ENCODE measurements at regions not wholly inside any gene's neighbourhood (a gene's known extent, or its start where the extent isn't known, plus 50 kb on each side); places are given as distances from the start of the nearest gene placed in this dataset.

DNA sequence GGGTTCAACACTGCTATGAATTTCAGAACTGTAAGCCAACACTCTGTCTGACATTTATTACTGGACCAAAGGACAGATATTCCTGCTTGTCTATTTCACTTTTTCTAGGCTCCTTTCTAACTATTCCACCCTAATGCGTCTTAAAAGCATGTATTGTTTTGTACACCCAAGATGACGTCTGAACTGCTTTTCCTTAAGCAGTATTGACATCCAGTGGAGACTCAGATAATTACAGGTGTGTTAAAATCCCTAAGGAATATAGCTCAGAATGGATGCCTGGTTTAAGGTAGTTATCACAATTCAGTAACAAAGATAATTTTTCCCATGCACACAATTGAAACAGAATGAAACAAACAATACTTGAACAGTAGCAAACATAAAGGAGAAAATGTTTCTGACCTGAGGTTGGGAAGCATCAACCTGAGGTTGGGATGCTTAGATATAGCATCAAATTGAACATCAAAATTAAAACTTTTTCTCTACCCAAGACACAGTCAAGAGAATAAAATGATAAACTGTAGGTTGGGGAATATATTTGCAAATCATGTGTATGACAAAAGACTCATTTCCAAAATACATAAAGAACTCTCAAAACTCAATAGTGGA lies 93.7 kb upstream of the PTPRR start:
- peak in 1 of 2 experiments; percentile 40 for DNase-seq
- H3K36me3 Mint-ChIP-seq (ENCODE audit: insufficient read depth, unreplicated experiment), result no peaks in the 10 kb centered on the region
- Histone ChIP-seq H3K9me3 (no peaks in the 10 kb centered on the region), H3K4me1 (peaks cover 12% of the 10 kb centered on the region), H3K36me3 (ENCODE audit: control insufficient read depth, insufficient read depth, low read length) (no peaks in the 10 kb centered on the region), H3K27me3 (replicated peaks; ENCODE audit: control insufficient read depth, insufficient read depth, low read length) (no peaks in the 10 kb centered on the region), H3K4me3 (ENCODE audit: low read depth, low read length) (no peak overlapping the region)
- peaks cover 13% of the 10 kb centered on the region for H3K4me1 Mint-ChIP-seq (ENCODE audit: low read depth, unreplicated experiment)
- H3K4me3 Mint-ChIP-seq (ENCODE audit: unreplicated experiment), result no peak overlapping the region
- intact Hi-C loops (cut with micrococcal nuclease; ENCODE audit: unreplicated experiment), result loop anchor here (1.0 kb wide), 3 partner anchors 165 to 424 kb away; no protein-coding TSS in a partner anchor
- H3K9me3 Mint-ChIP-seq (ENCODE audit: unreplicated experiment), result peaks cover 12% of the 10 kb centered on the region
- TF ChIP-seq, protein P1, sequence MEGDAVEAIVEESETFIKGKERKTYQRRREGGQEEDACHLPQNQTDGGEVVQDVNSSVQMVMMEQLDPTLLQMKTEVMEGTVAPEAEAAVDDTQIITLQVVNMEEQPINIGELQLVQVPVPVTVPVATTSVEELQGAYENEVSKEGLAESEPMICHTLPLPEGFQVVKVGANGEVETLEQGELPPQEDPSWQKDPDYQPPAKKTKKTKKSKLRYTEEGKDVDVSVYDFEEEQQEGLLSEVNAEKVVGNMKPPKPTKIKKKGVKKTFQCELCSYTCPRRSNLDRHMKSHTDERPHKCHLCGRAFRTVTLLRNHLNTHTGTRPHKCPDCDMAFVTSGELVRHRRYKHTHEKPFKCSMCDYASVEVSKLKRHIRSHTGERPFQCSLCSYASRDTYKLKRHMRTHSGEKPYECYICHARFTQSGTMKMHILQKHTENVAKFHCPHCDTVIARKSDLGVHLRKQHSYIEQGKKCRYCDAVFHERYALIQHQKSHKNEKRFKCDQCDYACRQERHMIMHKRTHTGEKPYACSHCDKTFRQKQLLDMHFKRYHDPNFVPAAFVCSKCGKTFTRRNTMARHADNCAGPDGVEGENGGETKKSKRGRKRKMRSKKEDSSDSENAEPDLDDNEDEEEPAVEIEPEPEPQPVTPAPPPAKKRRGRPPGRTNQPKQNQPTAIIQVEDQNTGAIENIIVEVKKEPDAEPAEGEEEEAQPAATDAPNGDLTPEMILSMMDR (IDR thresholded peaks at IDR 0.05; ENCODE audit: insufficient read depth in 1 of 2, low read depth in 1 of 2, low read length in 1 of 2, severe bottlenecking in 1 of 2, unreplicated experiment in 1 of 2), result peak; percentile 48 to 61
- CTCF ChIA-PET, result interaction anchor here (0.6 to 1.0 kb wide), 7 partner anchors 165 to 1135 kb away, joined by 3 to 19 read pairs (median 5); no protein-coding TSS in a partner anchor
- H3K27ac Mint-ChIP-seq (ENCODE audit: unreplicated experiment), result no peak overlapping the region
- BruUV-seq (replicated peaks), result no TSS peak
- H3K27me3 Mint-ChIP-seq (ENCODE audit: insufficient read depth, unreplicated experiment), result no peaks in the 10 kb centered on the region
- POLR2A ChIA-PET, result no interaction called here

- H3K27me3 ChIP-seq (replicated peaks; ENCODE audit: control insufficient read depth, insufficient read depth, low read length), result no peaks in the 10 kb centered on the region
- no peaks in the 10 kb centered on the region for H3K36me3 Mint-ChIP-seq (ENCODE audit: insufficient read depth, unreplicated experiment)
- no peaks in the 10 kb centered on the region for H3K4me1 ChIP-seq
- H3K27ac Mint-ChIP-seq (ENCODE audit: unreplicated experiment), result no peak overlapping the region
- no peak overlapping the region for H3K4me3 Mint-ChIP-seq (ENCODE audit: unreplicated experiment)
- H3K4me1 Mint-ChIP-seq (ENCODE audit: low read depth, unreplicated experiment), result no peaks in the 10 kb centered on the region
- ChIA-PET POLR2A (no interaction called here), CTCF (no interaction called here)
- TF ChIP-seq, protein P1 (IDR thresholded peaks at IDR 0.05; ENCODE audit: insufficient read depth in 1 of 2, low read depth in 1 of 2, low read length in 1 of 2, severe bottlenecking in 1 of 2, unreplicated experiment in 1 of 2), result no peak
- no peaks in the 10 kb centered on the region for H3K27me3 Mint-ChIP-seq (ENCODE audit: insufficient read depth, unreplicated experiment)
- intact Hi-C loops (cut with micrococcal nuclease; ENCODE audit: unreplicated experiment), result no loop called here
- H3K36me3 ChIP-seq (ENCODE audit: control insufficient read depth, insufficient read depth, low read length), result no peaks in the 10 kb centered on the region
- H3K9me3 ChIP-seq, result no peaks in the 10 kb centered on the region
- no peak overlapping the region for H3K4me3 ChIP-seq (ENCODE audit: low read depth, low read length)
- BruUV-seq (replicated peaks), result no TSS peak
- DNase-seq, result no peak
- H3K9me3 Mint-ChIP-seq (ENCODE audit: unreplicated experiment), result no peaks in the 10 kb centered on the region
These were observed 90.7 kb upstream of the PTPRR start for GRCh38 chr12:71011261-71011660.

DNA sequence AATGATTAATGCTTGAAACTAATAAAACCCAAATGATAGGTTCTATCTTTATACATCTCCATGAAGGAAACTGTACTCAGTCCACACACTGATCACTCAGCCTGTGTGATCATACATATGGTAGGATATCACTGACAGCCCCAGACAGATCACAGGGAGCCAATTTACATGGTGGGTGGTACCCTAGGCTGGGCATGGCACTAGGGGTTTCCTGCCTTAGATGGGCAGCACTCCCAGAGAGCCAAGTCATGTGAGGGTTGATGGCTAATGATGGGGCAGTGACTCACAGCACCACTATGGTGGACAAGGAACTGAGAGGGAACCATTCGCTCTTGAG lies 89.6 kb upstream of the PTPRR start:
- no peak overlapping the region for H3K4me3 Mint-ChIP-seq (ENCODE audit: unreplicated experiment)
- H3K4me1 Mint-ChIP-seq (ENCODE audit: low read depth, unreplicated experiment), result no peaks in the 10 kb centered on the region
- TF ChIP-seq, protein P1 (IDR thresholded peaks at IDR 0.05; ENCODE audit: insufficient read depth in 1 of 2, low read depth in 1 of 2, low read length in 1 of 2, severe bottlenecking in 1 of 2, unreplicated experiment in 1 of 2), result no peak
- H3K4me3 ChIP-seq (ENCODE audit: low read depth, low read length), result no peak overlapping the region
- no peaks in the 10 kb centered on the region for H3K9me3 Mint-ChIP-seq (ENCODE audit: unreplicated experiment)
- intact Hi-C loops (cut with micrococcal nuclease; ENCODE audit: unreplicated experiment), result no loop called here
- H3K9me3 ChIP-seq, result no peaks in the 10 kb centered on the region
- no peaks in the 10 kb centered on the region for H3K36me3 ChIP-seq (ENCODE audit: control insufficient read depth, insufficient read depth, low read length)
- H3K36me3 Mint-ChIP-seq (ENCODE audit: insufficient read depth, unreplicated experiment), result no peaks in the 10 kb centered on the region
- POLR2A ChIA-PET, result no interaction called here
- H3K27ac Mint-ChIP-seq (ENCODE audit: unreplicated experiment), result no peak overlapping the region
- no peaks in the 10 kb centered on the region for H3K27me3 ChIP-seq (replicated peaks; ENCODE audit: control insufficient read depth, insufficient read depth, low read length)
- no peaks in the 10 kb centered on the region for H3K4me1 ChIP-seq
- DNase-seq, result no peak
- H3K27me3 Mint-ChIP-seq (ENCODE audit: insufficient read depth, unreplicated experiment), result peaks cover 2% of the 10 kb centered on the region
- no TSS peak for BruUV-seq (replicated peaks)
- CTCF ChIA-PET, result no interaction called here
